Calu3 (cell line): ENCODE measurements at regions not wholly inside any gene's neighbourhood (a gene's known extent, or its start where the extent isn't known, plus 50 kb on each side); places are given as distances from the start of the nearest gene placed in this dataset.

Source experiments
- BruUV-seq: library from RNA; stranded (reverse); fragments of 400-500 nt; replicated peaks from 2 replicates; lab custom pipeline; 2021; lab: Mats Ljungman, UMichigan
- CTCF ChIA-PET: fragments of 300-600 bp; sonication (Branson Sonifier 250); formaldehyde crosslinking; loops from one replicate; lab custom pipeline; 2022; ENCODE audit warnings: antibody characterized with exemption; lab: Charles Lee
- DNase-seq: peaks from one replicate; pipeline ENCODE4 v3.0.0; 2022
- H3K27ac Mint-ChIP-seq: one replicate; pipeline ENCODE4 v1.8.0; 2022; ENCODE audit warnings: mixed read lengths; ENCODE audit not compliant: unreplicated experiment
- H3K27me3 Mint-ChIP-seq: one replicate; pipeline ENCODE4 v1.8.0; 2022; ENCODE audit warnings: mixed read lengths; ENCODE audit not compliant: unreplicated experiment
- H3K36me3 Mint-ChIP-seq: one replicate; pipeline ENCODE4 v1.8.0; 2022; ENCODE audit warnings: mild to moderate bottlenecking, moderate library complexity, mixed read lengths; ENCODE audit not compliant: insufficient read depth, unreplicated experiment
- H3K4me1 Mint-ChIP-seq: one replicate; pipeline ENCODE4 v1.8.0; 2022; ENCODE audit warnings: mild to moderate bottlenecking, low read depth, mixed read lengths; ENCODE audit not compliant: unreplicated experiment
- H3K4me3 Mint-ChIP-seq: one replicate; pipeline ENCODE4 v1.8.0; 2022; ENCODE audit warnings: mild to moderate bottlenecking, low read depth, moderate library complexity, mixed read lengths; ENCODE audit not compliant: unreplicated experiment
- H3K9me3 Mint-ChIP-seq: one replicate; pipeline ENCODE4 v1.8.0; 2022; ENCODE audit warnings: low read depth, mixed read lengths; ENCODE audit not compliant: unreplicated experiment
- intact Hi-C: fragments of 100-400 bp; cut with micrococcal nuclease; formaldehyde crosslinking; loops from one replicate; pipeline ENCODE4 v1.10.0; 2022; ENCODE audit not compliant: unreplicated experiment
- TF ChIP-seq, protein P1 (sequence below): fragments of 200-600 bp; IDR thresholded peaks from one replicate; pipeline ENCODE4 v1.8.0; 2022; ENCODE audit warnings: antibody characterized with exemption; ENCODE audit not compliant: unreplicated experiment

DNA sequence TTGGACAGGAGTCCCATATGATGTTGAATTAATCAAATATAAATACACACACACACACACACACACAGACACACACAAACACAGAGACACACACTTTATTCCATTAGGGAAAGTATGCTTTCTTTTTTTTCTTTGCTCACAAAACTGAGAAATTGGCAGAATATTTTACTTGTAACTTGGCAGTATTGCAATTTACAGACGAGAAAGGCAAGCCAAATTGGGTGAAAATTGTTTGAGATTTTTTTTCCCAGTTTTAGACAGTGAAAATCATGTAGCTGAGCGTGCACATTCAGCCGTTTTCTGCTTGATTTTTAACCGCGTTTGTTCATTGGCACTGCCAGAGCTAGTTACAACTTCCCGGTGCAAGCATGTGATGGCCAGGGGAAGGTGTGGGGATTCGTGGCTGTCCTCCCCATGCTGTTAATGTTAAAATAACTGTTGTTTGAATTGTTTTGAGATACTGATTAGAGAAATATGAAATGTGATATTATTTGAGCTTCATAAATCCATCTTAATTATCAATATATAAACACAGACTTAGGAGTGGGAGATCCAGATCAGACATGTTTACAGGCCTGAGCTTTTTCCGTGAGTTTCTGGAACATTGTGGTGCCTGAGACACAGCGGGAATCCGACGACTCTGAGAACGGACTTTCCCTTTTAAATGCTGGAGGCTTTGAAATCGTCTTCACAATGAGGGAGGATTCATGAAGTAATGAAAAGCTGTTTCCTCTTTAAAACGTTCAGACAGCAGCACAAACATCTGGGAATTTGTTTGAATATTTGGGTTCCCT is 125.5 kb downstream of the KCNRG start:
- CTCF ChIA-PET: no interaction called here
- Mint-ChIP-seq H3K27ac (no peak overlapping the region), H3K36me3 (no peaks in the 10 kb centered on the region), H3K4me3 (no peak overlapping the region), H3K9me3 (no peaks in the 10 kb centered on the region), H3K4me1 (no peaks in the 10 kb centered on the region), H3K27me3 (no peaks in the 10 kb centered on the region)
- DNase-seq: no peak
- TF ChIP-seq, protein P1, sequence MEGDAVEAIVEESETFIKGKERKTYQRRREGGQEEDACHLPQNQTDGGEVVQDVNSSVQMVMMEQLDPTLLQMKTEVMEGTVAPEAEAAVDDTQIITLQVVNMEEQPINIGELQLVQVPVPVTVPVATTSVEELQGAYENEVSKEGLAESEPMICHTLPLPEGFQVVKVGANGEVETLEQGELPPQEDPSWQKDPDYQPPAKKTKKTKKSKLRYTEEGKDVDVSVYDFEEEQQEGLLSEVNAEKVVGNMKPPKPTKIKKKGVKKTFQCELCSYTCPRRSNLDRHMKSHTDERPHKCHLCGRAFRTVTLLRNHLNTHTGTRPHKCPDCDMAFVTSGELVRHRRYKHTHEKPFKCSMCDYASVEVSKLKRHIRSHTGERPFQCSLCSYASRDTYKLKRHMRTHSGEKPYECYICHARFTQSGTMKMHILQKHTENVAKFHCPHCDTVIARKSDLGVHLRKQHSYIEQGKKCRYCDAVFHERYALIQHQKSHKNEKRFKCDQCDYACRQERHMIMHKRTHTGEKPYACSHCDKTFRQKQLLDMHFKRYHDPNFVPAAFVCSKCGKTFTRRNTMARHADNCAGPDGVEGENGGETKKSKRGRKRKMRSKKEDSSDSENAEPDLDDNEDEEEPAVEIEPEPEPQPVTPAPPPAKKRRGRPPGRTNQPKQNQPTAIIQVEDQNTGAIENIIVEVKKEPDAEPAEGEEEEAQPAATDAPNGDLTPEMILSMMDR: no peak
- BruUV-seq: no TSS peak
- intact Hi-C loops: no loop called here

DNA sequence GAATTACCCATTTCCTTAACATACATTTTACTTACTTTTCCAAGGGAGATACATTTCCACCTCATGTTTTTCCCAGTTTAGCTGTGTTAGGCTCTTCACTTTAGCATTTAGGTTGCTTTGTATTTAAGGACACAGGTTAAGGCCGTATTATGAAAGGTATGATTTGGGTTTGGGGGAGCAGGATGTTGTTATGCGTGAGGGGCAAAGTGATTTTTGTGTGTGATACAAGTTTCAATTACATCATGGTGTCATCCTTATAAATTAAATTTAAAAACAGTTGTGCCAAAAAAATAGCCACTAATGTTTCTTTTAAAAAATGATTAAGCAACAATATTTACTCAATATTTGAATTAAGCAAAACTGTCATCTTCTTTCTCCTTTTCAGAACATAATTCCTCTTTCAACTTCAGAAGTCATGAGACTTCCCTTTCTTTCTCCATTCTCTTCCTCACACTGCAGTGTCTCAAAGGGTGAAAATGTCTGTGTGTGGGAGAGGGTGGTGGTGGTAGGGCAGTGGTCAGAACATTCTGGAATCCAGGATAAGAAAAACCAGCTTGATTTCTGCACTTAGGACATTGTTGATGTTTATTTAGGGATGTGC is 126.2 kb downstream of the KCNRG start:
- no peaks in the 10 kb centered on the region for H3K36me3 Mint-ChIP-seq
- no peak for DNase-seq
- H3K9me3 Mint-ChIP-seq: no peaks in the 10 kb centered on the region
- H3K4me1 Mint-ChIP-seq: no peaks in the 10 kb centered on the region
- intact Hi-C loops: no loop called here
- TF ChIP-seq, protein P1: no peak
- BruUV-seq: no TSS peak
- no peaks in the 10 kb centered on the region for H3K27me3 Mint-ChIP-seq
- no peak overlapping the region for H3K27ac Mint-ChIP-seq
- H3K4me3 Mint-ChIP-seq: no peak overlapping the region
- CTCF ChIA-PET: no interaction called here

DNA sequence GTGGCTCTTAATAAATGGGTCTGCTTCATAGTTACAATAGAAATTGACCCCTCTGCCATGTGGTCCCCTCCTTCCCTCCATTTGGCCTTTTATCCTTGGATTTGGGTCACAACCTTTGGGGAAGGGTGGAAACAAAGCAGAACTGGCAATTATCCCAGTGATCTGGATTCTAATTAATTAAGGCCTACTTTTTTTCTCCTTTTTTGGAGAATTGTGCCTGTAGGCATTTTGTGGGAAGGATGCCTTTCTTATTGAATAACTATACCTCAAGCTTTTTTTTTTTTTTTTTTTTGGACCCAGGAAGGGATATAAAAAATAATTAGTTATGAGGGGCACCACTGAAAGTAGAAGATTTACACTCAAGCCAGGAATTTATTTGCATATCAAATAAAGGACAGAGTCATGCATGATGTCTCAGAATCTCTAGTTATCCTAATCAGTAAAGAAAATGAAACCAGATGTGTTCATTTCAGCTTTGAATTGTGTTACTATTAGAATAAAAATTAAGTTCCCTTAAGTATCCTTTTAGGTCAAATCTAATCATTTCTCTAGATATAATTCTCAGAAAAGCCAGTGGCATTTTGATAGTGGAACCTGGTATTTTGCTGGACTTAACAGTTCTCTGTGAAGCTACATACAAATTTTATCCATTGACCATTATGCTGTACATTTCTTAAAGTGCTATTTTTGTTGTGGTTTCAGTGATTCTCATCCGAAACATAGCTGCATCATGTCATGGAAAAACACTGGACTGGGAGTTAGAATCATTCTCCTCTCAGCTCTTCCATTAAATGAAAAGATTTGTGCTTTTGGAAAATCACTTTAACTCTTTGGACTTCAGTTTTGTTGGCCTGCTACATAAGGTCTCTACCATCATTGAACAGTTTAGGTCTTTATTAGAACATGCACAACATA is 129.3 kb downstream of the KCNRG start:
- Mint-ChIP-seq H3K36me3 (no peaks in the 10 kb centered on the region), H3K27me3 (no peaks in the 10 kb centered on the region), H3K9me3 (no peaks in the 10 kb centered on the region), H3K27ac (no peak overlapping the region), H3K4me3 (no peak overlapping the region), H3K4me1 (no peaks in the 10 kb centered on the region)
- intact Hi-C loops: no loop called here
- CTCF ChIA-PET: interaction anchor here (0.6 to 0.7 kb wide), 2 partner anchors 55 to 599 kb away, joined by 5 to 10 read pairs; no protein-coding TSS in a partner anchor
- DNase-seq: no peak
- BruUV-seq: no TSS peak
- TF ChIP-seq, protein P1: no peak

DNA sequence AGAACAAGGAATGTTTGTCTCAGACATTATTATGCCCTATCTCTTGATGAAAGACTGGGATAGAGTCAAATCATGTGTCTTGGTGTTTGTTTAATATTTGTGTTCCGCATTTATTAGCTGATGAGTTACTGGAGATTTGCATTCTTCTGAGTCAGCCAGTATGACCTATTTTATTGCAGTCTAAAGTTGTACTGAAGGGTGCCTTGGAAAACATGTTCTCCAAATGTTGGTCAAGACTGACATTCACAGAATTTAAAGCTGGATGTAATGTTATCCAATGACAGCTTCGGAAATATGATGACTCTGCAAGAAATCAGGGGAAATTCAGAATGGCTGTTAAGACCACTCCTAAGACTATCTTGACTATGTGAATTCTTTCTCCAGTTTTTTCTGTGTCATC is 134.0 kb downstream of the KCNRG start:
- Mint-ChIP-seq H3K36me3 (no peaks in the 10 kb centered on the region), H3K9me3 (no peaks in the 10 kb centered on the region)
- intact Hi-C loops: no loop called here

More for the DNA sequence above, 134.0 kb downstream of the KCNRG start:
- H3K27ac Mint-ChIP-seq: no peak overlapping the region
- no peak for DNase-seq
- H3K4me1 Mint-ChIP-seq: peaks cover 17% of the 10 kb centered on the region
- no TSS peak for BruUV-seq
- CTCF ChIA-PET: no interaction called here
- H3K4me3 Mint-ChIP-seq: no peak overlapping the region
- TF ChIP-seq, protein P1: no peak
- H3K27me3 Mint-ChIP-seq: no peaks in the 10 kb centered on the region
